ENCODE measurements at regions not wholly inside any gene's neighbourhood (a gene's known extent, or its start where the extent isn't known, plus 50 kb on each side); places are given as distances from the start of the nearest gene placed in this dataset.
"Not testable (repeated sequence)": the region's sequence is repeated elsewhere in the genome, so short reads cannot be mapped to it uniquely, and the experiment has no call there.

DNA sequence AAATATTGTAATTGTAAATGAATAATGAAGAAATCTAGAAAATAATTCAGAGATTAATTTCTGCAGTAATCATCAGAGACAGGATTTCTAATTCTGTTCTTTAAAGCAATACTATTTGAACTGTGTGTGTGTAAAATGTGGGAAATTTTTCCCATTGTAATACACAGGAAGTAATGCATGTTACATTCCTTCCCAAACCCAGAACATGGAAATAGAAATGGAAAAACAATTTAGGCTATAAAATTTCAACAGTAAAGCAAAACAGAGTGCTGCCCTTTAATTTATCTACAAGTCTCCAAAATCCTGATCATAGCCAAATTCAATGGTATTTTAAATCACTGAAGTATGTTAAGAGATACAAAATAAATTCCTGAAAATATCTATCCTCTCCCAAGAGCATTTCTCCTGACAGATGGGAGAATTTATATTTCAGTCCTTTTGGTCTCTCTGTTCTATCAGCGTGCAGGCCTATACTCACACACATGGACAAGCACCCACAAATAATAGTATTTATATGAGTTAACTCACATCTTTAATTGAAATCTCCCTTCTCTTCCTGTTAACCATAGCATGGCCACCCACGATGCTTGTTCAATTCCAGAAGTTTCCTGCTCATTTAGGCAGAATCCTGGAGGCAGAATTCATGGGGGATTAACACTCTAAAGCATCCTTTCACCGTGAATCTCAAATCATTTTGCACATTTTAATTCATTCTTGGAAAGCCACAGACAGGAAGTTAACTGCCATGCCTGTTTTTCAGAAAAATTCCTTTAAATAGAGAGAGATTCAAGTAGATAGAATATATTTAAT is 1465.4 kb upstream of the FLRT2 start:
- DNase-seq, result no peak

DNA sequence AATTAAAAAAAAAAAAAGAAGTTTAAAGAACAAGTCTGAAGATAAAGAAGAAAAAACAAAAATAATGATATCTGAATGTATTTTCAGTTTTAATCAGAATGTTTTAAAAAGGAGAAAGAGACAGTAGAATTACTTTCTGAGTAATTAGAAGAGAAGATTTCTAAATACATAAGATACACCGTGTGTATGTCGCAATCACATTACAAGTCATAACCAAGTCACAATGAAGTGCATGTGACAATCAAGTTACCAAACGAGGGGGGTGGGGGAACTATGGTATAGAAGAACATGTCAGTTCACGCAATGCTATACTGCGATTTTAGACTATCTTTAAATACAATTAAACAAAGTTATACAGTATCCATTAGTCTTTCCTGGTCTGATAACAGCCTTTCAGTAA is 1464.1 kb upstream of the FLRT2 start:
- no peak for DNase-seq

DNA sequence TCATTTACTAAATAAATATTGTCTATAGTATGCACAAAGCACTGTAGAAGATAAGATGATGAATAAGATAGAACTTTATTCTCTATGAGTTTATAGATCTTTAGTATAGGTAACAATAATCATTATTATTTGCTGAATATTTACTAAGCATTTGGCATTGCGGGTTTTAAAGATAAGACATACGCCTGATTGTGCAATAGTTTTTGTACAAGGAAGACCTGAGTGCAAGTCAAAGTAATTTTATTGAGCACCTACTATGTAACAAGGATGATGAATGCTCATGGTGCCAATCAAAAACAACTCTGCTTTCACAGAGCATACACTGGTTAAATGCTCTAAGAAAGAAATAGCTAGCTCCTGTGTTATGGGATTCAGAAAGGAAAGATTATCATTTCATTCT is 1461.7 kb upstream of the FLRT2 start:
- no peak for DNase-seq

DNA sequence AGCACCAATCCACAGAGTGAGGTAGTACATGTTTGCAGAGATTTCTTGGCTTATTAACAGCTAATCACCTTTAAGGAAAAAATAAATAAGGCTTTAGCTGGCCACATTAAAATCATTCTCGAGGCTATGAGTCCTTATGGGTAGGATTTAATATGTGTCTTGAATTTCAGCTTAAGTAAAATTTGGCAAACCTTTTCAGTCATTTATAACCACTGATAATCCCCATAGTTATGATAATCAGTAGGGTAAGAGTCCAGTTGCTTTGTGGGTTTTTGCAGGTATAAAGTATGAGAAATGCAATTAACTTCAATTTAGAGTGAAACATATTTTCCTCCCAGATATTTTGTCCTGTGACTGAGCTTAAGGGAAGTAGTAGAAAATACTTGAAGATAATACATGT is 1458.9 kb upstream of the FLRT2 start:
- no peak for DNase-seq

DNA sequence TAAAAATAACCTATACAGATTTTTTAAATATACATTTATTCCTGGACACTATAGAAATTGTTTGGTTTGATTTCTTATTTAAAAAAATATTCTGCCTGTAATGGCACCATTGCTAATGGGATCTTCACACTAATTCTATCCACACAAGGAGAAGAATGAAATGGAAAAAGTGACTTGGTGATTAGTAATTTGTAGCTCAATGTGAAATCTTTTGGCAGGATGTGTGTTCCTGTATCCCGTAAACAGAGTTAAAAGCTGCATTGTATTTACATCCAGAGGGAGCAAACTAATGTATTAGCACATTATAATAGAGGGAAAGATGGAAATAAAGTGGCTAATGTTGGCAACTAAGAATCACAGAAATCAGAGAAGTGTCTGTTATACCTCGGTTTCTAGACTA is 1455.3 kb upstream of the FLRT2 start:
- no peak for DNase-seq

DNA sequence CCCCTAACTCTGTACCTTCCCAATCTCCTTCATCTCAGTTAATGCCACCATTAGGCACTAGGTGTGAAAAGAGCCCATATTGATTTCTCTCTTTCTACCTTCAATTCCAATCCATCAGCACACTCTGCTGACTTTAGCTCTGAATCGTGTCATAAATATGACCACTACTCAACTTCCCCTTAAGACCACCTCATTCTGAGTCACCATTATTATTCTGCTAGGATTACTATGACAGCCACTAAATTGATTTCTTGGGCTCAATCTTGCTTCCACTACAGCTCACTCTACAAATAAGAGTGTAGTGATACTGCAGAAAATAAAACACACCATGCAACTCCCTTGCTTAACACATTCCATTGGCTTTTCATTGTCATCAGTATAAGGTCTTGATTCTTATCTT is 1449.0 kb upstream of the FLRT2 start:
- no peak for DNase-seq

DNA sequence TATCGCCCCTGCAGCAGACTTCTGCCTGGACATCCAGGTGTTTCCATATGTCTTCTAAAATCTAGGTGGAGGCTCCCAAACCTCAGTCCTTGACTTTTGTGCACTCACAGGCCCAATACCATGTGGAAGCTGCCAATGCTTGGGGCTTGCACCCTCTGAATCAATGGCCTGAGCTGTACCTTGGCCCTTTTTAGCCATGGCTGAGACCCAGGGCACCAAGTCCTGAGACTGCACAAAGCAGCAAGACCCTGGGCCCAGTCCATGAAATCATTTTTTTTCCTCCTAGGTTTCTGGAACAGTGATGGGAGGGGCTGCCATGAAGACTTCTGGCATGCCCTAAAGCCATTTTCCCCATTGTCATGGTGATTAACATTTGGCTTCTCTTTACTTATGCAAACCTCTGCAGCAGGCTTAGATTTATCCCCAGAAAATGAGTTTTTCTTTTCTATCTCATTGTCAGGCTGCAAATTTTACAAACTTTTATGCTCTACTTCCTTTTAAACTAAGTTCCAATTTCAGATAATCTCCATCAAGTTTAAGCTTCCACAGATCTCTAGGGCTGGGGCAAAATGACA is 1445.8 kb upstream of the FLRT2 start:
- no peak for DNase-seq

DNA sequence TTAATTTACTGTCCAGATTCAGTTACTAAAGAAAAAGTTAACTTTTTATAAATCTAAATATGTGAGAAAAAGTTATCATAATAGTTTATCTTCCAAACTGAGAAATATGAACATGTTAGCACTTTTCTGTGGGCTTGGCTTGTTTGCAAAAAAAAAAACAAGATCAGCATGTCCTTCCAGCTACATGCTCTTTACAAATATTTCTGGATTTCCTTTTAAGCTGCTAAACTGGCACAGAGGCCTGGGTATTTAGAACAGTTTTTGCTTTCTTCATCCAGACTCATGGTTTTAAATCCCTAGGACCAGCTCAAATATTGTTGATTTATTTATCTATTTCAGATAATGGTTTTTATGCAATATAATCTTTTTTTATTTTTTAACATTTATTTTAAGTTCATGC is 1444.5 kb upstream of the FLRT2 start:
- no peak for DNase-seq

DNA sequence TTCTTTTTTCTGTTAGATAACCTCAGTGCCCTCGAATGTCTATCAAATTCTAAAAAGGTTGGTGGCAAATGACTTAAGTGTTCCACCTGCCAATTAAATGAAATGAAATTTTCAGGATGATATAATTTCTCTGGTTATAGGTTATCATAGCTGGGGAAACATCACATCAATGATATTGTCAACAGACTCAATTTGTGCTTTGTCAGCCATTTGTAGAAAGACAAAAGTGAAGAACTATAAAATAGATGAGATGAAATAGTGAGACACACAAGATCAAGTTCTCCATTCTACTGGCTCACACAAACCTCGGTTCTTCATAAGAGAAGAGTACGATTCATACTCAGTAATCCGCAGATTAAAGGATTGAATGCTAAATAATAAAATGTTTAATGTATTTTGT is 1443.2 kb upstream of the FLRT2 start:
- no peak for DNase-seq

DNA sequence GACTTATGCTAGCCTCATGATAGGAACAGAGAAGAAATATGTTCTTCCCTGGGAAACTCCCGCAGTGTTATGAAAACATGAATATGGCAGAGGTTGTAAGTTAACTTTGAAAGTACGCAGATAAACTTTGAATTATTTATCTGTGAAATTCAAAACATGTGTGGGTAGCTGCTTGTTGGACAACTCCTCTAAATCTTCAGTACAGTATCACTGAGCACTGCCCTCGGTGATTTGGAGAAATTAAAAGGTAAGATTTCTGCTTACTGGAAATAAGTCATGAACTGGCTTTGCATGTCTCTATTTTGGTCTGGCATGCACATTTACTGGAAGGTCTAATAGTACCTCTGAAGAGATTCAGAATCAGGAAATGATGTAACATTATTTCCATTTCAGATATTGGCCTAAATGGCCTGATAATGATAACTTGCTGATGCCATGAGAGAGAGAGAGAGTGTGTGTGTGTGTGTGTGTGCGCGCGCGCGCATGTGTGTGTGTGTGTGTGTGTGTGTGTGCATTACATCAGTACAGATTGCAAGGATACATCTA is 1441.9 kb upstream of the FLRT2 start:
- no peak for DNase-seq

DNA sequence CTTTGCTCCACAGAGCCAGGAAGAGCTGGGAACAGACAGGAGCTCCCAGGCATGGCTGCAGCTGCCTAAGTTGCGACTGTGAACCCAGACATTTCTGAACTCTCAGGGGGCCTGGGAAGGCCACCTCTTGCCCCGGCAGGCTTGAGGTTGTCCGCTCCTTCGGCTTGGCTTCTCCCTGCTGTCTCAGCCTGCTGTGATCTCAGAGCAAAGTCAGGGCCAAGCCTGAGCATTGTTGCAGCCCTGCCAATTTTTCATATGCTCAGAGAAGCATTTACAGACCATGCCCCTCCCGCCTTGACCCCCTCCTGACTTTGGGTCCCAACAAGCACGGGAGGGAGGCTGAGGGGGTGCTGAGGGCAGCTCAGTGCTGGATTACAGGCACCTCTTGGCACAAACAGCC is 1439.1 kb upstream of the FLRT2 start:
- no peak for DNase-seq

DNA sequence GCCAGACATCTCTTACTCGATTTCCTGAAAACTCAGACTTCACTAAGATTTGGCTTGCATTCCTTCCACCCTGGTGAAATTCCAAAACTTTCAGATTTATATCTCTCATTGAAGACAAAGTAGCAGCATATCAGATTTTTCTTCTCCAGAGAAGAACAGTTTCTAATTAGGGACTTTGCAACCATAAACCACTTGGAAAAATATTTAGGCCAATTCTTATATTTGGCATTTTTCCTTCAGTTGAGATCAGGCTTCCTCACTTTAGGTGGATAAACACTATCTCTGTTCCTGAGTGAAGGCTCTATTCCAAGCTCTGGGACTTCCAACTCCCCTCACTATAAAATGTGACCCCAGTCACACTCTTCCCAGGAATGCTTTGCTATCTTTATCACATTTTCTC is 1434.3 kb upstream of the FLRT2 start:
- DNase-seq, result no peak

DNA sequence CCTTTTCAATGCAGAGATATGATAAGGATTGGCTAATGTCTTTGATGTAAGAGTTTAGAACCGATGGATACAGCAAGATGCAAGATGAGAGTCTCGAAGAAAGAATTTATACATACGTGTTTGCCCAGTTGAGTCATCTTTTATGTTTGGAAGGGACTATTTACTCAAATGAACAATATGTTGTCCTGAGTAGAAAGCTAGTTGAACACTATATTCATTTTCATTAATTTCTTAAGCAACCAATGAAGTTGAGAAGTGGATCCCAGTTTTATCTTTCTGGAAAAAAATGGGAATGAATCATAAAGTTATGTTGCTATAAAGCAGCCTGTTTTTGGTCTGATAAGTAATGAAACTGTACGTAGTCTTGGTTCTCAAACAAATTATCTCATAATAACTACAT is 1431.7 kb upstream of the FLRT2 start:
- DNase-seq, result no peak

DNA sequence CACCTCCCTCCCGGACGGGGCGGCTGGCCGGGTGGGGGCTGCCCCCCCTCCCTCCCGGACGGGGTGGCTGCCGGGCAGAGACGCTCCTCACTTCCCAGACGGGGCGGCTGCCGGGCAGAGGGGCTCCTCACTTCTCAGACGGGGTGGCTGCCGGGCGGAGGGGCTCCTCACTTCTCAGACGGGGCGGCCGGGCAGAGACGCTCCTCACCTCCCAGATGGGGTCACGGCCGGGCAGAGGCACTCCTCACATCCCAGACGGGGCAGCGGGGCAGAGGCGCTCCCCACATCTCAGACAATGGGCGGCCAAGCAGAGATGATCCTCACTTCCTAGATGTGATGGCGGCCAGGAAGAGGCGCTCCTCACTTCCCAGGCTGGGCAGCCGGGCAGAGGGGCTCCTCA is 1430.4 kb upstream of the FLRT2 start:
- not testable (repeated sequence) for DNase-seq

DNA sequence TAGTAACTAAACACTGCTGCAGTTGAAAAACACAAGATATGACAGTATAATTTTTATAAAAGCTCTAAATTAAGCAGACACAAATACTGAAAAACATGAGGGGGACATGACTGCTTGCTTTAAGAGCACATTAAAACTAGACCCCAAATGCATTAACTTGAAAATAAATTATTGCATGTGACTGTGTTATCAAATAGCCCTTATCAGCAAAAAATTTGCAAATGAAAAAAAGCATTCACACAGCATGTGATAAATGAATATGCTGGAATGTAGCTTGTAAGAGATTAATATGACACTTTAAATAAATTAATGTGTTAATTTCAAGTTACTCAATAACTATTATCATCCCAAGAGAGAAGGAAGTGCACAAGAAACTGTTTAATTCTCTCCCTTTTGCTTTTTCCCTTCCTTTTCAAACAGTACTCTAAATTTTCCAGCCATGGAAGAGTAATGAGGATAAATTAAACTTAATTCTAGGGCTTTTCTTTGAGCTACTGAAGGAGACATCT is 1422.1 kb upstream of the FLRT2 start:
- DNase-seq, result no peak

DNA sequence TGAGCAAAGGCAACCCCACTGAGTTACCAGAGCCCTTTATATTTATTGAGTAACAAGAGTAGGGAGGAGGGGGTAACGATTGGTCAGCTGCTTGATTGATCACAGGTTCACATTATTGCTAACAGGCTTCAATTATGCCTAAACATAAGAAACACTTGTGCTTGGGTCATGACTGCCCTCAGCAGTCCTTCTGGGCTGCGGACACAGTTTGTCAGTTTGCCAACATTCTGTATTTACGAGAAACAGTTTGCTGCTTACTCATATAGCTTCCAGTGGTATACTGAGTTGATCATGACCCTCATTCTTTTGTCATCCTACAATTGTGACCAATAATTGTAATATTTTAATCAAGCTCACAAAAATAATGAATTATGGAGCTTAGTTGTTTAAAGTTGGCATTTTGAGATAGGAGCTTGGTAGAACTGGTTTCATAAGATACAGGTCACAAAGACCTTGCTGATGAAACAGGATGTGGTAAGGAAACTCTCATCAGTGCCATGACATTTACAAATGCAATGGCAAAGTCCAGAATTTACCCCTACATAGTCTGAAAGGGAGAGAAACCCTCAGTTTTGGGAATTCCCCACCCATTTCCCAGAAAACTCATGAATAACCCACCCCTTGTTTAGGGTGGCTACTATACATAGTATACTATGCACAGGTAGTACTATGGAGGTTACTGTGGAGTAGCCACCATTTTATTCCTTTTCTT is 1421.0 kb upstream of the FLRT2 start:
- DNase-seq, result no peak

DNA sequence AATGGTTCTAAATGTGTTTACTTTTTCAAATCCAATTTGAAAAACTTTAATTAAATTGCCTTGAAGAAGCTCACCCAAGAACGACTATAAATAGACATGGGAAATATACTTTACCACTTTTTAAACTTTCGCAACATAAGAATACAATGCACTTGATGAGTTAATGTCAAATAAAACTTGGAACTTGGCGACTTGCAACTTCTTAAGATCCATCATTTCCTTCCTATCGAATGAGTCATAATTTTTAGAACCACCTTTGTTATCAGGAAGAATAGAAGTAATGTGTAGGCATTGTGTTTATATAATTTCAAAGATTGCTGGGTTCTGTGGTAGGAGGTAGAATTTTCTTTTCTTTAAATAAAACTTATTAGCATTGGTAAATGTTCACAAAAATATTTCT is 1417.4 kb upstream of the FLRT2 start:
- DNase-seq, result no peak

DNA sequence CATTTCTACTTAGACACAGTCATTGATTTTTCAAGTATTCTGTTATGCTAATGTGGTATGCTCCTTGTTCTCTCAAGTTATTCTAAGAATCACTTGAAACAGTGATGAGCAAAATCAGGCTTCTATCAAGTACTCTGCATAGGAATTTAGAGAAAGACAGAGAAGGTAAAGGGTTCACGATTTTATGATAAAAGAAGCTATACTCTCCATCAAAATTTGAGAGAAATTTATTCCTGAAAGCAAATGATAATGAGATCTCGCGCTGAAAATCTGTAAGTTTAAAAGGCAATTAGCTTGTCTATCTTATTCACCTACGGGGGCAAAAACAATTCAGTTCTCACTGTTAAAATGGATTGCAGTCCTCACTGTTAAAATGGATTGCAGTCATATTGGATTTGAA is 1404.3 kb upstream of the FLRT2 start:
- no peak for DNase-seq

DNA sequence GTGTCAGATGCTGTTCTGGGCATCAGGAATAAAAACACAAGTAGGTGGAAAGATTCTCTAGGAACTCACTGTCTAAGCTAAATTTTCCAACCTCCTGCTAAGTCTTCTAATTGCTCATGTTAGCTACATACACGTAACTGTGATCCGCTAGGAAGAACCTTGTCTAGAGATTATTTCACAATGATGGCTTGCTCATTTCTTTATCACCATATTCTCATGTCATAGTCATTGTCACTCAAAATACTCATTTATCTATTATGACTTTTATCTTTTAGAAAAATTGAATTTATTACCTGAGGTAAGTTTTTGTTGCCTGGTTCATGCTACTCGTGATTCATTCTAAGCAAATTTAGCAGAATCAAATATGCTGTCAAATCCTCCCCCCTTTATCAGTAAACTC is 1402.4 kb upstream of the FLRT2 start:
- DNase-seq, result no peak

DNA sequence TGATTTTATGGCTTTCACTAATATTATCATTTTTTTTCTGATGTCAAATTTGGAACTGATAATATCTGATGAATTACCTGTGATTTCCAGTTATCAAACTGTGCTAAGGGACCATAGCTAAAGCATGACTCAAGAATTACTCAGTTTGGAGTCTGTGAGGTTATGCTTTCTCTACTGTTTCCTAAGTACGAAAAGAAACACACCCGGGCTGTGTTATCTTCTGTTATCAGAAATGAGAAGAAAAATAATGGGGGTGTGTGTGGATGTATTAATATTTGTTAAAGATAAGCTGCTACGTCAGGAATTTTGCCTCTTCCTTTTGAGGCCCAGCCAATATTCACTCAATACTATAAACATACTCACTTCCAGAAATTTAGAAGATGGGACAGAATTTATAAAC is 1401.9 kb upstream of the FLRT2 start:
- DNase-seq, result no peak

DNA sequence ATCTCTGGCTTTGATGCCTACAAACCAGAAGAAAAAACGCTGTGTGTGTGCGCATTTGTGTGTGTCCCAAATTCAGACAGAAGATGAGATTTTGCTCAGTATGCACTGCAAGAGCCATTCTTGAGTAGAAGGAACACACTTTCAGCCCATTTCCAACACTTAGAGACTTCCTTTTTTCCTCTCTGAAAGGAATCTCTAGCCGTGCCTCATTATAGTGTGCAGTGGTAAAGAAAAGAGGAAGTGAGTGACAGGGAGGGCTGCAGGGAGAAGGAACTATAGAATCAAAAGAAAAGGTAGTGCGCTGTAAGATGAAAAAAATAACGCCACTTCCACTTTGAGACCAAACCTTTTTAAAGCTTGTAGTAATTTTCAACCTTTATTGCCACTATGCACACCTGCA is 1400.9 kb upstream of the FLRT2 start:
- DNase-seq, result no peak

DNA sequence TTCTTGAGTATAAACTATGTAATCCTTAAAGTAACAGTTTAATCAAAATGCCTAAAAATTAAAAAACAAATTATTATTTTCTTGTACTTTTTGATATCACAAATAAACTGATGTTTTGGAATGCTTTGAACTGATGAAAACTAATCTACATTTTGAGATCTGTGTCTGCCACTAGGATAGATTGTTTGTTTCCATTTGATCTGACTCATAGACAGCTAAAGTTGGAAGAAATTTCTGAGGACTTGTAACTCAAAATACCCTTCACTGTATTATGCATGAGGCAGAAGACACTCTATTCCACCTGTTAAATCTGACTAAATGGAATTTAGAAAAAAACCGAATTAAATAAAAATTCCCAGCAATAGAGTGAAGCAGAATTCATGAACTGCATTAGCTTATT is 1400.0 kb upstream of the FLRT2 start:
- no peak for DNase-seq

DNA sequence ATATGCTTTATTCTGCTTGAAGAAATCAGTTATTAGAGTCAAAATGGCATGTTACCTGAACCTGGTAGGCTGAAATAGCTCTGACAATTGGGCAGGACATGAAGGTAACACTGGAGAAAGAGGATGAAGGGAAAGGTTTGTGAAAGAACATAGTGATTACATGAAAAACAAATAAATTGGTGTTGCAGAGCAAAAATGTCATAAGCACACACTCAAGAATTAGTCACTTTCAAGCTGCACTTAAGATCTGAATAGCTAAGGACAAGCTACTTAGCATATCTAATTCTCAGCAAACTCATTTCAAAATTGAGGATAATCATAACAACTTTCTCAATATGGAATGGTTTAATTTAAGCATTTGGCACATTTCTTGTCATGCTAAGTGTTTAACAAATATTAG is 1398.0 kb upstream of the FLRT2 start:
- no peak for DNase-seq

DNA sequence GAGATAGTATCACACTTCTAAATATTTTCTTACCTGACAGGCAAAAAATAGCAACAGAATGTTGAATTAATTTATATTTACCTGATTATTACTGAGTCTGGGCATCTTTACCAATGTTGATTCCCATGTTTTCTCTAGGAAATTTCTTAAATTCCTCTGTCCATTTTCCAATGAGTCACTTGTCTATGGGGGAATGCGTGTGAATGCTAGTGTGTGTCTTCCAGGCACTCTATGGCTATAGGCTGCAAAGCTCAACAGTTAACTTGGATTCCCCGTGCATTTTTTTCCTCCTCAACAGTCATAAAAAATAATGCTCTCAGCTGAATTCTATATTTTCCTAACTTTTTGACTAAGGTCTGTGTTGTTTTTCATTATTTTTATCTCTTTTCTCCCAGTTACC is 1385.8 kb upstream of the FLRT2 start:
- no peak for DNase-seq

Data from activated CD4-positive, alpha-beta T cell treated with anti-CD3 and anti-CD28 coated beads for 4 hours (primary cell).